H1 (cell line): ENCODE measurements at regions not wholly inside any gene's neighbourhood (a gene's known extent, or its start where the extent isn't known, plus 50 kb on each side); places are given as distances from the start of the nearest gene placed in this dataset.

Source experiments
- CTCF ChIA-PET: fragments of 300-600 bp; sonication (Branson Sonifier 250); formaldehyde crosslinking; loops from one replicate; lab custom pipeline; 2021; ENCODE audit not compliant: partially characterized antibody; lab: Charles Lee
- POLR2A ChIA-PET: fragments of 300-600 bp; sonication (Branson Sonifier 250); formaldehyde crosslinking; loops from one replicate; lab custom pipeline; 2021; ENCODE audit warnings: inconsistent platforms; ENCODE audit not compliant: partially characterized antibody; lab: Charles Lee
- DNase-seq, 2 experiments: peaks; one replicate each; pipeline versions ENCODE4 v3.0.0 to v3.0.0-alpha.2; 2010 to 2022; ENCODE audit warnings: low spot score in 2 of 2, low read depth in 1 of 2, mixed read lengths in 1 of 2
- FAIRE-seq: peaks from 2 replicates; lab custom pipeline; 2011; peaks lifted over from hg19 to GRCh38; lab: Jason Lieb, UNC
- H2AFZ ChIP-seq: 2 replicates; pipeline ENCODE4 v1.8.1; 2012; ENCODE audit warnings: low read length, inconsistent platforms
- H2AK5ac ChIP-seq: 2 replicates; pipeline ENCODE4 v1.6.1; 2013; ENCODE audit warnings: low read depth, low read length
- H2BK120ac ChIP-seq: replicated peaks from 2 replicates; pipeline ENCODE3; 2013; ENCODE audit warnings: low read depth, low read length, inconsistent platforms
- H2BK12ac ChIP-seq: 2 replicates; pipeline ENCODE4 v1.6.1; 2013; ENCODE audit warnings: low read depth, low read length
- H2BK15ac ChIP-seq: 2 replicates; pipeline ENCODE4 v1.6.1; 2013; ENCODE audit warnings: low read length
- H2BK20ac ChIP-seq: 2 replicates; pipeline ENCODE4 v1.6.1; 2013; ENCODE audit warnings: low read length
- H2BK5ac ChIP-seq: 2 replicates; pipeline ENCODE4 v1.6.1; 2013; ENCODE audit warnings: low read depth, low read length
- H3K14ac ChIP-seq: 2 replicates; pipeline ENCODE4 v1.6.1; 2013; ENCODE audit warnings: inconsistent platforms; ENCODE audit not compliant: insufficient read length
- H3K18ac ChIP-seq: 2 replicates; pipeline ENCODE4 v1.6.1; 2013; ENCODE audit warnings: low read length; ENCODE audit errors: extremely low read depth
- H3K23ac ChIP-seq: 2 replicates; pipeline ENCODE4 v1.6.1; 2013; ENCODE audit warnings: inconsistent platforms; ENCODE audit not compliant: insufficient read length
- H3K23me2 ChIP-seq: 2 replicates; pipeline ENCODE4 v1.6.1; 2013; ENCODE audit warnings: low read depth, low read length
- H3K27ac ChIP-seq: 2 replicates; pipeline ENCODE4 v1.6.1; 2011; ENCODE audit warnings: low read depth, low read length, inconsistent platforms
- H3K27me3 ChIP-seq, 4 experiments: replicated peaks in 1 of 4; 1 replicate in 1 of 4; 2 replicates in 3 of 4; pipeline versions ENCODE4 v1.6.1 to v1.8.1; 2011 to 2013; ENCODE audit warnings: low read length in 3 of 4, mild to moderate bottlenecking in 3 of 4, inconsistent platforms in 2 of 4, mixed read lengths in 2 of 4, moderate library complexity in 1 of 4; ENCODE audit not compliant: control insufficient read depth in 3 of 4, insufficient read depth in 3 of 4; ENCODE audit errors: extremely low read depth in 1 of 4
- H3K36me3 ChIP-seq, 4 experiments: 2 replicates each; pipeline versions ENCODE4 v1.6.1 to v1.8.1; 2011 to 2013; ENCODE audit warnings: mild to moderate bottlenecking in 4 of 4, low read length in 3 of 4, moderate library complexity in 2 of 4, control low read depth in 1 of 4, inconsistent platforms in 1 of 4; ENCODE audit not compliant: insufficient read depth in 4 of 4, control insufficient read depth in 2 of 4
- H3K4ac ChIP-seq: replicated peaks from 2 replicates; pipeline ENCODE3; 2013; ENCODE audit warnings: low read length, low read depth, mixed read lengths, inconsistent platforms; ENCODE audit not compliant: insufficient read length
- H3K4me1 ChIP-seq, 4 experiments: replicated peaks in 1 of 4; 1 replicate in 1 of 4; 2 replicates in 3 of 4; pipeline versions ENCODE4 v1.6.1 to v1.8.1; 2011 to 2013; ENCODE audit warnings: low read length in 3 of 4, inconsistent platforms in 2 of 4, mixed read lengths in 1 of 4; ENCODE audit not compliant: insufficient read depth in 4 of 4, control insufficient read depth in 3 of 4
- H3K4me2 ChIP-seq, 2 experiments: 2 replicates each; pipeline versions ENCODE4 v1.6.1 to v1.8.1; 2011 to 2013; ENCODE audit warnings: low read depth in 2 of 2, low read length in 2 of 2, control low read depth in 1 of 2, inconsistent platforms in 1 of 2, mild to moderate bottlenecking in 1 of 2; ENCODE audit not compliant: insufficient read depth in 1 of 2
- H3K4me3 ChIP-seq, 4 experiments: fragments of 200-600, 300-600 bp in 1 of 4; sonication (generic), shearing (Covaris generic), sonication (Bioruptor Twin) in 1 of 4; 2 replicates each; pipeline versions ENCODE4 v1.5.1 to v1.8.1; 2011 to 2016; ENCODE audit warnings: low read length in 4 of 4, low read depth in 3 of 4, control low read depth in 2 of 4, inconsistent platforms in 2 of 4, mild to moderate bottlenecking in 2 of 4, mixed read lengths in 1 of 4, moderate library complexity in 1 of 4; ENCODE audit not compliant: insufficient read depth in 2 of 4; ENCODE audit errors: extremely low read depth in 1 of 4
- H3K56ac ChIP-seq: replicated peaks from 2 replicates; pipeline ENCODE3; 2013; ENCODE audit warnings: low read depth, mild to moderate bottlenecking, mixed read lengths, low read length, inconsistent platforms; ENCODE audit not compliant: insufficient read length
- H3K79me1 ChIP-seq: 2 replicates; pipeline ENCODE4 v1.6.1; 2013; ENCODE audit warnings: low read depth, low read length, control low read depth
- H3K79me2 ChIP-seq, 2 experiments: 2 replicates each; pipeline versions ENCODE4 v1.6.1 to v1.8.1; 2012 to 2013; ENCODE audit warnings: low read length in 2 of 2, mild to moderate bottlenecking in 2 of 2, inconsistent platforms in 1 of 2; ENCODE audit not compliant: insufficient read depth in 2 of 2, control insufficient read depth in 1 of 2
- H3K9ac ChIP-seq, 4 experiments: replicated peaks in 1 of 4; 1 replicate in 1 of 4; 2 replicates in 3 of 4; pipeline versions ENCODE4 v1.6.1 to v1.8.1; 2011 to 2013; ENCODE audit warnings: low read depth in 3 of 4, low read length in 3 of 4, control low read depth in 2 of 4, mild to moderate bottlenecking in 2 of 4, moderate library complexity in 2 of 4, inconsistent platforms in 1 of 4; ENCODE audit errors: extremely low read depth in 1 of 4
- H3K9me3 ChIP-seq, 2 experiments: 2 replicates each; pipeline versions ENCODE4 v1.6.1 to v1.8.1; 2012 to 2013; ENCODE audit warnings: mild to moderate bottlenecking in 2 of 2, moderate library complexity in 2 of 2, control low read depth in 1 of 2, inconsistent platforms in 1 of 2, low read depth in 1 of 2, low read length in 1 of 2, mixed read lengths in 1 of 2; ENCODE audit not compliant: insufficient read depth in 2 of 2
- H4K20me1 ChIP-seq, 2 experiments: replicated peaks in 1 of 2; 2 replicates each; pipeline versions ENCODE3 to v1.8.1; 2011 to 2013; ENCODE audit warnings: inconsistent platforms in 2 of 2, low read length in 2 of 2, mild to moderate bottlenecking in 1 of 2; ENCODE audit not compliant: insufficient read depth in 2 of 2, control insufficient read depth in 1 of 2
- H4K5ac ChIP-seq: 2 replicates; pipeline ENCODE4 v1.6.1; 2013; ENCODE audit warnings: low read length, low read depth, mixed read lengths, inconsistent platforms; ENCODE audit not compliant: insufficient read length
- H4K8ac ChIP-seq: 2 replicates; pipeline ENCODE4 v1.8.0; 2013; ENCODE audit warnings: mild to moderate bottlenecking, moderate library complexity, low read length, inconsistent platforms; ENCODE audit not compliant: insufficient read depth; ENCODE audit errors: extremely low read depth
- H4K91ac ChIP-seq: replicated peaks from 2 replicates; pipeline ENCODE3; 2013; ENCODE audit warnings: low read length, mixed read lengths, inconsistent platforms; ENCODE audit not compliant: insufficient read length
- BRCA1 ChIP-seq: IDR thresholded peaks from 2 replicates; pipeline ENCODE4 v1.6.1; 2012; ENCODE audit warnings: low read depth, low read length, improper control_type of control experiment
- CEBPB ChIP-seq: IDR thresholded peaks from 2 replicates; pipeline ENCODE4 v1.6.1; 2012; ENCODE audit warnings: low read depth, low read length
- CREB1 ChIP-seq: IDR thresholded peaks from 2 replicates; pipeline ENCODE4 v1.6.1; 2012; ENCODE audit warnings: inconsistent platforms
- CTBP2 ChIP-seq: IDR thresholded peaks from 2 replicates; pipeline ENCODE4 v1.7.0; 2011; ENCODE audit warnings: borderline replicate concordance, mild to moderate bottlenecking, moderate library complexity, mixed read lengths, low read length; ENCODE audit not compliant: insufficient read depth, insufficient read length
- FOSL1 ChIP-seq: IDR thresholded peaks from 2 replicates; pipeline ENCODE4 v1.6.1; 2011; ENCODE audit warnings: mild to moderate bottlenecking, low read depth, low read length, moderate library complexity; ENCODE audit not compliant: insufficient read depth
- GTF2F1 ChIP-seq: IDR thresholded peaks from 2 replicates; pipeline ENCODE4 v1.6.1; 2012; ENCODE audit warnings: low read depth, low read length, improper control_type of control experiment, borderline replicate concordance
- PHF8 ChIP-seq: fragments of 200-600 bp; sonication (generic); conservative IDR thresholded peaks from 2 replicates; pipeline ENCODE4 v1.7.1; 2012; ENCODE audit warnings: low read depth, mild to moderate bottlenecking, inconsistent platforms, low read length, moderate library complexity
- RFX5 ChIP-seq: IDR thresholded peaks from 2 replicates; pipeline ENCODE4 v1.6.1; 2011; ENCODE audit warnings: low read depth, low read length, improper control_type of control experiment, borderline replicate concordance
- SIX5 ChIP-seq: IDR thresholded peaks from 2 replicates; pipeline ENCODE4 v1.6.1; 2011; ENCODE audit warnings: mild to moderate bottlenecking, low read depth, low read length
- SP2 ChIP-seq: IDR thresholded peaks from 2 replicates; pipeline ENCODE4 v1.6.1; 2012; ENCODE audit warnings: mild to moderate bottlenecking, low read length, inconsistent platforms
- SRF ChIP-seq: IDR thresholded peaks from 2 replicates; pipeline ENCODE4 v1.6.1; 2011; ENCODE audit warnings: mild to moderate bottlenecking, low read depth, low read length, moderate library complexity
- TAF7 ChIP-seq: optimal IDR thresholded peaks from 2 replicates; pipeline ENCODE3; 2011; ENCODE audit warnings: low read depth, mild to moderate bottlenecking, inconsistent platforms, low read length, moderate library complexity, borderline replicate concordance
- WGBS, 2 experiments: shearing (Covaris generic) in 1 of 2; methylation state at CpG; one replicate each; pipeline versions ENCODE4 v1.1.6 to v1.1.7; 2013 to 2015; ENCODE audit warnings: low lambda C conversion rate in 2 of 2, mixed read lengths in 2 of 2, inconsistent platforms in 1 of 2, low coverage in 1 of 2, missing lambda C conversion rate in 1 of 2; ENCODE audit not compliant: insufficient replicate concordance in 2 of 2, insufficient coverage in 1 of 2, insufficient read length in 1 of 2; ENCODE audit errors: extremely low coverage in 1 of 2, missing lambda C conversion rate in 1 of 2; 5-methylcytosine and 5-hydroxymethylcytosine counted together

DNA sequence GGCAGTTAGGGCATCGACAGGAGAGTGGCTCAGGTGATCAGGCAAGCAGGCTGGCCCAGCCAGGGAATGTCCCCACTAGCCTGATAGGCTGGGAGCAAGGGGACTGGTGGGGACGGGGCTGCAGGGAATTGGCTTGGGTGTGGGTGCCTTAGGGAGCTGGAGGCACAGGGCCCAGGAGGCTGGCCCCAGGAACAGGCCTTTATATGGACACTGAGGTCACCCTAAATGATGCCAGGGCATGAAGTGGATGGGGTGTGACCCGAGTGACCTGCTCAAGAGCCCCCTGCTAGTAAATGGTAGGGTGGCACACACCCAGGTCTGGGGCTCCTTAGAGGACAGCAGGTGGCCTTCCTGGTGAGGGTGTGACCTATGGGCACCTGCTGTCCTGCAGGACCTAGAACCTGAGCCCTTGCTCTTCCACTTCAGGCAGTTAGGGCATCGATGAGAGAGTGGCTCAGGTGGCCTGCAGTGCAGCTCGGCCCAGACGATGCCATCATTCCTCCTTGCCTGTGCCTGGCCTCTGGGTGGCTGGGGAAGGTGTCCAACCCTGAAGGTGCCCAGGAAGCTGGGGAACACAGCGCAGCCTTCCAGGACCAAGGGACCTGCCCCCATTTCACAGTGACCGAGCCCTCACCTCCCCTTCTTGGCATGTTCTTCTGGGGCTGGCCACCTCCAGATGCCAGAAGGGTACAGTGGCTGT is 51.7 kb upstream of the LEP start:
- H3K56ac ChIP-seq: no peak overlapping the region
- H2BK120ac ChIP-seq: no peak overlapping the region
- no peak overlapping the region for H2BK20ac ChIP-seq
- H4K8ac ChIP-seq: no peak overlapping the region
- no peaks in the 10 kb centered on the region for H3K79me2 ChIP-seq
- no peak overlapping the region for H2BK5ac ChIP-seq
- H3K27me3 ChIP-seq: no peaks in the 10 kb centered on the region; a peak in 2 of 7 replicates
- H3K18ac ChIP-seq: no peak overlapping the region
- H2AFZ ChIP-seq: no peak overlapping the region
- ChIA-PET CTCF (interaction anchor here (0.7 to 6.4 kb wide), 5 partner anchors 9 to 54 kb away, joined by 3 to 57 read pairs (median 4); no protein-coding TSS in a partner anchor), POLR2A (interaction anchor here (1.6 kb wide), 1 partner anchor 11 kb away, joined by 3 read pairs; no protein-coding TSS in a partner anchor)
- no peak overlapping the region for H2AK5ac ChIP-seq
- peaks cover 3 to 4% of the 10 kb centered on the region in 2 experiments for H3K9me3 ChIP-seq
- H3K4me2 ChIP-seq: no peak overlapping the region
- no peak for DNase-seq
- H3K4me3 ChIP-seq: no peak overlapping the region
- no peak for FAIRE-seq
- no peak overlapping the region for H4K5ac ChIP-seq
- H3K4me1 ChIP-seq: peaks cover 0 to 8% (median 2%) of the 10 kb centered on the region in 4 experiments; a peak in 3 of 7 replicates
- H2BK12ac ChIP-seq: no peak overlapping the region
- no peak overlapping the region for H3K9ac ChIP-seq
- no peaks in the 10 kb centered on the region for H3K36me3 ChIP-seq
- 88% methylated on average over 8 of the region's 8 CpGs; no CpG with 5 or more reads in 1 of the 2 experiments for WGBS, 2 experiments
- no peak overlapping the region for H2BK15ac ChIP-seq
- H3K23me2 ChIP-seq: no peaks in the 10 kb centered on the region; the same call in 1 of the 2 replicates
- H3K27ac ChIP-seq: no peak overlapping the region
- H4K91ac ChIP-seq: no peak overlapping the region
- H3K79me1 ChIP-seq: no peaks in the 10 kb centered on the region
- no peak overlapping the region for H3K23ac ChIP-seq
- no peak overlapping the region for H3K4ac ChIP-seq
- H3K14ac ChIP-seq: no peak overlapping the region
- H4K20me1 ChIP-seq: no peaks in the 10 kb centered on the region
- TF ChIP-seq GTF2F1 (no peak), FOSL1 (no peak), CTBP2 (no peak), BRCA1 (no peak), SP2 (no peak), TAF7 (no peak), CREB1 (no peak), RFX5 (no peak), SRF (no peak), SIX5 (no peak), PHF8 (no peak), CEBPB (no peak)
